ENCODE measurements at regions not wholly inside any gene's neighbourhood (a gene's known extent, or its start where the extent isn't known, plus 50 kb on each side); places are given as distances from the start of the nearest gene placed in this dataset.
"Not testable (repeated sequence)": the region's sequence is repeated elsewhere in the genome, so short reads cannot be mapped to it uniquely, and the experiment has no call there.

DNA sequence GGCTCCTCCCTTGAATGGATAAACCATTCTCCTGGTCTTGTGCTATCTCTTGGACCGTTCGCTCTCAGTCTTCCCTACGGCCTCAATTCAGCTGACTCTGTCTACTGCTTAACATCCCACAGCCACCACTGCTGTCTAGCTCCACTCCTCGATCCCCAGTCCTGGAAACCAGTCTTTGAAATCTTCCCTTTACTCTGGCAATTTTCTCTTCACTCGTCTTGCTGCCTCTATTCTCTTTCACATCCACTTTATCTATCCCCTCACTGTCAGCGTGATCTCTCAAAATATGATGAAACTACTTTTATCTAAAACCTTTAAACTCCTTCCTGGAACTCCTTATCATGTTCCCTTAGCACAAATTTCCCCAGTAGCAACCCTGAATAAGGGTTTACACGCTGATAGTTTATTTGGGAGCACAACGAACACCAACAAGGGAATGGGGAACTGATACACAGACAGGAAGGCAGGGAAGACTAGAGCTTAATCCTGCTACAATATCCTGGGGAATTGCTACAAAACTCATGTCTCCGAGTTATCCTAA is 131.6 kb upstream of the SAMSN1 start:
- DNase-seq = no peak

GRCh38 chr21:14677013-14677412 is 130.9 kb upstream of the SAMSN1 start:
- no peak for DNase-seq

GRCh38 chr21:14675774-14676530 is 129.8 kb upstream of the SAMSN1 start:
- DNase-seq = no peak

DNA sequence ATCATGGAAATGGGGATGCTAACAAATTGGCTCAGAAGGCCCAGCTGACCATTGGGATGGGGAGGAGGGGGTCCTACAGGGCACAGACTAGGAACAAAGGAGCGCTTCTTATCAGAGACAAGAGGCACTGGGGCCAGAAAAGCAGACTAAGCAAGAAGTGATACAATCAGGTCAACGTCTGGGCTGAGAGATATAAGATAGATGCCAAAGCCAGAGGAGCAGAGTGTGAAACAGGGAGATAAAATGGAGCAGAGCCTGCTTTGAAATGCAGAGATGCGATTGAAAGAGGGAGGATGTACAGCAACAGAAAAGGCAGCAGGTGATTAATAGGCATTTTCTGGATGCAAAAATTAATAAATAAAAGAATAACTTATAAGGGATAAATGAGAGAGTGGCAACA is 127.5 kb upstream of the SAMSN1 start:
- DNase-seq = no peak

- no peak for DNase-seq
Measured at GRCh38 chr21:14672466-14672865, 126.4 kb upstream of the SAMSN1 start.

GRCh38 chr21:14670409-14670808 is 124.3 kb upstream of the SAMSN1 start:
- no peak for DNase-seq

DNA sequence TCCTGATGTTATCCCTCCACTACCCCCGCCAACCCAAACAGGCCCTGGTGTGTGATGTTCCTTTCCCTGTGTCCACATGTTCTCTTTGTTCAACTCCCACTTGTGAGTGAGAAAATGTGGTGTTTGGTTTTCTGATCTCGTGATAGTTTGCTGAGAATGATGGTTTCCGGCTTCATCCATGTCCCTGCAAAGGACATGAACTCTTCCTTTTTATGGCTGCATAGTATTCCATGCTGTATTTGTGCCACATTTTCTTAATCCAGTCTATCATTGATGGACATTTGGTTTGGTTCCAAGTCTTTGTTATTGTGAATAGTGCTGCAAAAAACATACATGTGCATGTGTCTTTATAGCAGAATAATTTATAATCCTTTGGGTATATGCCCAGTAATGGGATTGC is 123.0 kb upstream of the SAMSN1 start:
- DNase-seq = not testable (repeated sequence)

DNA sequence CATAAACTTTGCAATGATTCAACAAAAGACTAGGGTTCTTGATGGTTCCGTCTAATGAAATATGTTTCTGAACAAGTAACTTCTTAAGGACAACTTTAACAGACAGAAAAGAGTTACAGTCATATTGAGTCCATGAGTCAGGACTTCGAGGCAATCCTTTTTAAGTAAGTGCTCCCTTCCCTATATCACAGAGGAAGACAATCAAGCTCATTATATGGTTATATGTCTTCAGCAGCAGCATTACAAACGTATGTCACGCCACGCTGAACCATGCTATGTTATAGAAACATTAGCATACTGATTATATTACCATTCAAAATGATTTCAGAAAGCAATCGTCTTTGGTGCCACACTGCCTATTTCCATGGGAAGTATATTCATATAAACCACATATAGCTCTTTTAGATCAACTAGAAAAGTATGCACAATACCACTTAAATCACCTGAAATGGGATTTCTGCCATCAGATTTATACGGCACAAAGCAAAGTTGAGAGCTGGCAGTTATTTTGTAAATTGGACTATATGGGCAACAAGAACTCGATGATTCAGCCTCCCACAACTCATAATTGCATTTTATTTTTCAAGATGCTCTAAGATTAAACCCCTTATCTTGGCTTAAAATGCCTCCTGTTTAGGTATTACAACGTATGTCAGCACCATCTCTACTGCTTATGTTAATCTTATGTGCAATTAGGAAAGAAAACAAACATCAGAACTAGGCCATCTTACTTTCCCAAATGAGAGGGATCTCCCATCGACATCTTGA is 111.3 kb upstream of the SAMSN1 start:
- DNase-seq = no peak

- DNase-seq = no peak
Measured at GRCh38 chr21:14646893-14647292, 100.8 kb upstream of the SAMSN1 start.

DNA sequence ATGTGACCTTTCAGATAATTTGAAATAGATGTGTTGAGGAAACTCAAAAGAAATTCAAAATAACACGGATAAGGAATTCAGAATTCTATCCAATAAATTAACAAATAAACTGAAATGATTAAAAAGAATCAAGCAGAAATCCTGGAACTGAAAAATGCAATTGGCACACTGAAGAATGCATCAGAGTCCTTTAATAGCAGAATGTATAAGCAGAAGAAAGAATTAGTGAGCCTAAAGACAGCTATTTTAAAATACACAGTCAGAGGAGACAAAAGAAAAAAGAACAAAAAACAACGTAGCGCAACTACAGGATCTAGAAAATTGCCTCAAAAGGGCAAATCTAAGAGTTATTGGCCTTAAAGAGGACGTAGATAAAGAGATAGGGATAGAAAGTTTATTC is 99.6 kb upstream of the SAMSN1 start:
- no peak for DNase-seq

- DNase-seq = no peak
Measured at GRCh38 chr21:14632359-14632758, 86.2 kb upstream of the SAMSN1 start.

DNA sequence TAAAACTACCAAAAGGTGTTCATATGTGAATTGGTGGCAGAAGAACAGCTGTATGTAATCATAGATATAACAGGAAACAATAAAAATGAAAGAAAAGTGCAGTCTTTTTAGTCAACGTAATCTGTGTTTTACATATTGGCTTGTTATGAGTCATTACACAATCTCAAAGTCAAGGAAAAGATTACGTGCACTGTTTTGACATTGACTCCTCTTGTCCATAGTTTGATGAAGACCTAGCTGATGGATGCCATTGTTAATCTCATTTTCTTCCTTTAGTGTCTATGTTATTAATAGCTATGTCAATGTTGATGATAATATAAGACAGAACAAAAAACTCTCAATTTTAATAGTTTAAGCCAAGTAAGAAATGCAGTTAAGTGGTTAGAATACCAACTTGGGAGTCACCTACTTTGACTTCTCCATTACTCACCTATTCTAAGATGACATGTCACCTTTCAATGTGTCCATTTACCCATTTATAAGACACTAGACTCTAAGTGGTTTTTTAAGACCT is 84.5 kb upstream of the SAMSN1 start:
- no peak for DNase-seq

- DNase-seq = no peak
Measured at GRCh38 chr21:14629461-14629860, 83.3 kb upstream of the SAMSN1 start.

- not testable (repeated sequence) for DNase-seq
Measured at GRCh38 chr21:14623079-14623478, 77.0 kb upstream of the SAMSN1 start.

- no peak for DNase-seq
Measured at GRCh38 chr21:14620152-14620551, 74.0 kb upstream of the SAMSN1 start.

DNA sequence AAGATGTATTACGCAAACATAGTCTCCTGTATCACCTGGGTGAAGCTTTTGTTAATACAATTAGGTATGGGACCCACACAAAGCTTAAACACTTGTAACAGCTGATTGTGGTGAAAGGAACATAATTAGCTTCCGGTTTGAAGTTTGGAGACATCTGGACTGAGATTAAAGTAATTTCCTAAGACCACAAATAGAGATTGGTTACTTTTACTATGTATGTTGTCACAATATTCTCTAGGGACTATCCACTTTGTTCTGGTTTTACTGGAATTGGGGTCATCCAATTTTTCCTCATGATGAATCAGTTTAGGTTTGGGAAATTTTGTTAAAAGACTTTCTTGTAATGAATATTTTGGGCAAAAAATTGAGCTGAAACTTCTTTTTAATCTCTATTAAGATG is 71.8 kb upstream of the SAMSN1 start:
- no peak for DNase-seq

DNA sequence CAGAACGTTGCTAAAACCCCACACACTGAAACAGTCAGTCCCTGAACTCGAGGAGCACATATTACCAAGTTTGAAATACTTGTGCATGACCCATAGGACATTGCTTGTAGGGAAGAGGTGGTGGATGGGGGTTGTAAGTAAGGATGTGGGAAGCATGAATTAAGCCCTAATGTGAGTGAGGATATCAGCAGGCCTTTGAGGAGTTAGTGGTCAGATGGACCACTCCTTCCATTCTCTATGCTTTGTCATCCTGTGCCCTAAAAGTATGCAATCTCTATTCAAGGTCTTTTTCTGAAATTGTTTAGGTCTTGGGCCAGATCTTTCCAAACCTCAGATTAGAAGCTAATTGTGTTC is 70.9 kb upstream of the SAMSN1 start:
- no peak for DNase-seq

DNA sequence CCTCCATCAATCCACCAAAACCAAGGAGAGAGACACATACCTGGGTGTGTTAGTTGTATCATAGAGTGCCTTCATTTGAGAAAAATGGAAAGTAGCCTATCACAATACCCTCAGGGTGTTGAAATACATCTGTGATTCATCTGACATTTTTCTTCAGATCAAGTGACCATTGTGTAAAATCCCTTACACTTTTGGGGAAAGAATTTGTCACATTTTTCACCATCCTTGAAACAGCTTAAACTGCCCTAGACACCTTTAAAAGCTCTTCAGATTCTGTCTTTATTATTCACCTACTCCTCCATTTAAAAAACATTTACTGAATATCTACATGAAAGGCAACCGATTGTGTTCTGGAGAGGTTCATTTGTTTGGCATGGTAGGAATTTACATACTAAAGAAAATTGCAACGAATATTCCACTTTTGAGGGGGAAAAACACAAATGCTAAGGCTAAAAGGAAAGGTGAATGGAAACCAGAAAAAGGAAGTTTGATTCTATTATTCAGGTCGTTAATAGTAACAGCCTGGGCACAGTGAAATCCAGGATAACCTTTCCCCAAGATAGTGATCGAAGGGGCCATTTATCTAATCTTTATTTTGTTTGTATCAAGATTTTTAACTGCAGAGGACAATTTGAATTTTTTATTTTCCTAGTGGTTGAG is 70.4 kb upstream of the SAMSN1 start:
- no peak for DNase-seq

DNA sequence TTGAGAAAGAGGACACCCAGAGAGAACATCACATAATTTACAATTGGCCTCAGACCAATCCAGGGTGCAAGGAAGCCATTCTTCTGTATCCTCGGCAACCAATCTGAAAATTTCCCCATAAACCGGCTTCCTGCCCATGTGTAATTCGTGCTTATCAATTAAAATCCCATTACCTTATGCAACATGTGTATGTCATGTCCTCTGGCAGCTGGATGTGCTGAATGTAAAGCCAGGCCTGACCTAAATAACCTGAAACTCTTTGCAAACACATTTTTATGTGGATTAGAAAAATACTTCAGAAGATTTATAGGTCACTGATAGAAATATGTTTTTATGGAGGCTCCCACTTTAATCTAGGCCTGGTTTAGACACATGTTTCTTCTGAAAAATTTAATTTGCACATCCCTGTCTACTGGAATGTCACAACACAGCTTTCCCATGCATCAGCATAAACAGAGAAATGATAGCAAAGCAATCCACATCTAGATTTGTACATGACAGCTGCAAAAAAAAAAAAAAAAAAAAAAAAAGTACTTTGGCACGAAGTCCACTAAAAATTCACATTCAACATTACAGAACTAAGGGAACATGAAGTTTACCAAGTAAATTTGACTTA is 69.4 kb upstream of the SAMSN1 start:
- DNase-seq = no peak

- no peak for DNase-seq
Measured at GRCh38 chr21:14614287-14614686, 68.2 kb upstream of the SAMSN1 start.

GRCh38 chr21:14613486-14614224 is 67.5 kb upstream of the SAMSN1 start:
- no peak for DNase-seq

GRCh38 chr21:14610119-14610518 is 64.0 kb upstream of the SAMSN1 start:
- DNase-seq = not testable (repeated sequence)
